Spleen (tissue), 7 donors: ENCODE measurements at regions not wholly inside any gene's neighbourhood (a gene's known extent, or its start where the extent isn't known, plus 50 kb on each side); places are given as distances from the start of the nearest gene placed in this dataset.

ENCODE experiments used
- CTCF ChIP-seq, 11 experiments: fragments of 200-600 bp in 7 of 11; fragments of 450-650 bp in 4 of 11; sonication (generic) in 4 of 11; IDR thresholded peaks in 8 of 11; conservative IDR thresholded peaks in 3 of 11; 1 replicate in 7 of 11; 2 replicates in 4 of 11; pipeline versions ENCODE4 v1.4.0 to v1.8.0; 2016 to 2021; ENCODE audit warnings: antibody characterized with exemption in 11 of 11, inconsistent platforms in 4 of 11, mild to moderate bottlenecking in 1 of 11
- POLR2AphosphoS5 ChIP-seq, 3 donors: sonication (generic); formaldehyde crosslinking; IDR thresholded peaks; one replicate each; pipeline ENCODE4 v1.5.1; 2017; ENCODE audit warnings: antibody characterized with exemption in 3 of 3
- donor health status: DM: no; HTN: no; CAD: no; lungs with moderate emphysema.
- donor health status: DM: no; HTN: no; CAD: no.
- donor health status: DM: no; HTN: no; CAD: no.

- TF ChIP-seq CTCF (IDR thresholded peaks at IDR 0.05 in 8 of 11, conservative IDR thresholded peaks at IDR 0.05 in 3 of 11) = no peak
- no peak for TF ChIP-seq POLR2AphosphoS5 (IDR thresholded peaks at IDR 0.05)
Observed at GRCh38 chr4:34534916-34535315, 1709.4 kb downstream of the ARAP2 start.
